H9 (cell line): ENCODE measurements at regions not wholly inside any gene's neighbourhood (a gene's known extent, or its start where the extent isn't known, plus 50 kb on each side); places are given as distances from the start of the nearest gene placed in this dataset.

Source experiments
- DNase-seq: peaks from one replicate; pipeline ENCODE4 v3.0.0-alpha.2; 2017
- H2AFZ ChIP-seq: one replicate; pipeline ENCODE4 v1.6.1; 2013; ENCODE audit warnings: mild to moderate bottlenecking, low read length, control low read depth, moderate library complexity
- H2AK5ac ChIP-seq: 2 replicates; pipeline ENCODE4 v1.6.1; 2013; ENCODE audit warnings: low read length, control low read depth, mixed read lengths; ENCODE audit not compliant: insufficient read length
- H2BK120ac ChIP-seq: one replicate; pipeline ENCODE4 v1.6.1; 2013; ENCODE audit warnings: low read depth, mild to moderate bottlenecking, low read length, control low read depth, inconsistent platforms; ENCODE audit not compliant: poor library complexity, severe bottlenecking
- H2BK12ac ChIP-seq: 2 replicates; pipeline ENCODE4 v1.6.1; 2013; ENCODE audit warnings: low read length, control low read depth, mixed read lengths, low read depth; ENCODE audit not compliant: insufficient read length
- H2BK15ac ChIP-seq: 2 replicates; pipeline ENCODE4 v1.6.1; 2013; ENCODE audit warnings: low read depth, low read length, control low read depth
- H2BK20ac ChIP-seq: one replicate; pipeline ENCODE4 v1.6.1; 2013; ENCODE audit warnings: low read depth, mild to moderate bottlenecking, low read length, control low read depth, inconsistent platforms; ENCODE audit not compliant: poor library complexity, severe bottlenecking
- H2BK5ac ChIP-seq: 2 replicates; pipeline ENCODE4 v1.6.1; 2013; ENCODE audit warnings: low read length, control low read depth, mixed read lengths; ENCODE audit not compliant: insufficient read length
- H3K14ac ChIP-seq: 2 replicates; pipeline ENCODE4 v1.6.1; 2013; ENCODE audit warnings: low read length, control low read depth; ENCODE audit not compliant: insufficient read depth
- H3K18ac ChIP-seq: 2 replicates; pipeline ENCODE4 v1.6.1; 2013; ENCODE audit warnings: low read depth, mild to moderate bottlenecking, mixed read lengths, low read length, control low read depth; ENCODE audit not compliant: insufficient read length
- H3K23ac ChIP-seq: 2 replicates; pipeline ENCODE4 v1.6.1; 2013; ENCODE audit warnings: low read length, control low read depth, mixed read lengths, low read depth; ENCODE audit not compliant: insufficient read length
- H3K23me2 ChIP-seq: 2 replicates; pipeline ENCODE4 v1.6.1; 2013; ENCODE audit warnings: low read depth, mild to moderate bottlenecking, mixed read lengths, low read length, control low read depth; ENCODE audit not compliant: insufficient read length, poor library complexity, severe bottlenecking
- H3K27ac ChIP-seq: 2 replicates; pipeline ENCODE4 v1.5.1; 2013; ENCODE audit warnings: low read length, control low read depth, mixed read lengths, low read depth; ENCODE audit not compliant: insufficient read length
- H3K27me3 ChIP-seq: 2 replicates; pipeline ENCODE4 v1.6.1; 2013; ENCODE audit warnings: low read length, control low read depth, inconsistent platforms; ENCODE audit not compliant: insufficient read depth
- H3K4ac ChIP-seq: 2 replicates; pipeline ENCODE4 v1.6.1; 2013; ENCODE audit warnings: low read depth, mild to moderate bottlenecking, control low read depth, inconsistent platforms, low read length, moderate library complexity
- H3K4me1 ChIP-seq: 2 replicates; pipeline ENCODE4 v1.6.1; 2013; ENCODE audit warnings: low read length, control low read depth, inconsistent platforms; ENCODE audit not compliant: insufficient read depth
- H3K4me2 ChIP-seq: 2 replicates; pipeline ENCODE4 v1.6.1; 2013; ENCODE audit warnings: low read length, control low read depth, mixed read lengths; ENCODE audit not compliant: insufficient read length, insufficient read depth
- H3K56ac ChIP-seq: 2 replicates; pipeline ENCODE4 v1.6.1; 2013; ENCODE audit warnings: low read depth, mild to moderate bottlenecking, mixed read lengths, low read length, control low read depth; ENCODE audit not compliant: insufficient read length
- H3K79me1 ChIP-seq: 2 replicates; pipeline ENCODE4 v1.6.1; 2013; ENCODE audit warnings: low read depth, mild to moderate bottlenecking, moderate library complexity, low read length, control low read depth, inconsistent platforms; ENCODE audit not compliant: insufficient read depth, poor library complexity, severe bottlenecking
- H3K79me2 ChIP-seq: 2 replicates; pipeline ENCODE4 v1.6.1; 2013; ENCODE audit warnings: low read length, control low read depth, inconsistent platforms; ENCODE audit not compliant: insufficient read depth
- H3K9ac ChIP-seq: 2 replicates; pipeline ENCODE4 v1.6.1; 2013; ENCODE audit warnings: low read length, control low read depth, mixed read lengths; ENCODE audit not compliant: insufficient read length; ENCODE audit errors: extremely low read depth
- H3K9me3 ChIP-seq: one replicate; pipeline ENCODE4 v1.6.1; 2013; ENCODE audit warnings: low read depth, low read length, inconsistent platforms; ENCODE audit not compliant: control insufficient read depth
- H3T11ph ChIP-seq: one replicate; pipeline ENCODE4 v1.6.1; 2013; ENCODE audit warnings: mild to moderate bottlenecking, low read length, control low read depth, inconsistent platforms
- H4K20me1 ChIP-seq: one replicate; pipeline ENCODE4 v1.6.1; 2013; ENCODE audit not compliant: control insufficient read depth, insufficient read length, insufficient read depth
- H4K5ac ChIP-seq: 2 replicates; pipeline ENCODE4 v1.6.1; 2013; ENCODE audit warnings: low read depth, mild to moderate bottlenecking, mixed read lengths, low read length, control low read depth; ENCODE audit not compliant: insufficient read length
- H4K8ac ChIP-seq: replicated peaks from 2 replicates; pipeline ENCODE4 v1.6.1; 2013; ENCODE audit warnings: low read length, control low read depth, mixed read lengths, low read depth; ENCODE audit not compliant: insufficient read length
- H4K91ac ChIP-seq: 2 replicates; pipeline ENCODE4 v1.6.1; 2013; ENCODE audit warnings: low read depth, mild to moderate bottlenecking, moderate library complexity, mixed read lengths, low read length, control low read depth; ENCODE audit not compliant: insufficient read length
- H3K27ac Mint-ChIP-seq, 3 experiments: 2 replicates in 2 of 3; 3 replicates in 1 of 3; pipeline ENCODE4 v1.8.0; 2020 to 2021; ENCODE audit warnings: mixed read lengths in 3 of 3, mild to moderate bottlenecking in 1 of 3, moderate library complexity in 1 of 3
- H3K27me3 Mint-ChIP-seq: 2 replicates; pipeline ENCODE4 v1.8.0; 2021; ENCODE audit warnings: low read depth, mild to moderate bottlenecking, moderate library complexity, mixed read lengths
- H3K36me3 Mint-ChIP-seq, 3 experiments: 2 replicates in 2 of 3; 3 replicates in 1 of 3; pipeline ENCODE4 v1.8.0; 2020 to 2021; ENCODE audit warnings: low read depth in 3 of 3, mixed read lengths in 3 of 3; ENCODE audit not compliant: insufficient read depth in 1 of 3
- H3K4me1 Mint-ChIP-seq, 2 experiments: 2 replicates each; pipeline ENCODE4 v1.8.0; 2020; ENCODE audit warnings: mixed read lengths in 2 of 2
- H3K4me3 Mint-ChIP-seq, 2 experiments: 2 replicates in 1 of 2; 3 replicates in 1 of 2; pipeline ENCODE4 v1.8.0; 2020 to 2021; ENCODE audit warnings: mild to moderate bottlenecking in 2 of 2, mixed read lengths in 2 of 2, moderate library complexity in 1 of 2
- H3K9me3 Mint-ChIP-seq, 2 experiments: 2 replicates in 1 of 2; 3 replicates in 1 of 2; pipeline ENCODE4 v1.8.0; 2020; ENCODE audit warnings: mild to moderate bottlenecking in 2 of 2, mixed read lengths in 2 of 2, moderate library complexity in 1 of 2
- CTCF ChIP-seq: fragments of 200-600 bp; sonication (generic); conservative IDR thresholded peaks from 3 replicates; pipeline ENCODE4 v1.8.0; 2021; ENCODE audit warnings: antibody characterized with exemption, mild to moderate bottlenecking
- WGBS: extraction: QIAGEN DNeasy Blood & Tissue Kit; methylation state at CpG from one replicate; pipeline ENCODE4 v1.1.7; 2013; ENCODE audit warnings: missing lambda C conversion rate, low lambda C conversion rate, mixed read lengths; ENCODE audit not compliant: insufficient read length; ENCODE audit errors: extremely low coverage; 5-methylcytosine and 5-hydroxymethylcytosine counted together

- H3K4ac ChIP-seq = no peak overlapping the region
Observed at GRCh38 chr2:172308253-172308935, 119.0 kb upstream of the ITGA6 start.

More at GRCh38 chr2:172308253-172308935, 119.0 kb upstream of the ITGA6 start:
- TF ChIP-seq CTCF = no peak
- Histone ChIP-seq H3K23ac (no peak overlapping the region), H3K79me1 (no peaks in the 10 kb centered on the region), H2BK120ac (no peak overlapping the region), H3K4me2 (no peak overlapping the region), H4K5ac (no peak overlapping the region), H3K18ac (no peak overlapping the region), H4K8ac (no peak overlapping the region), H2BK20ac (no peak overlapping the region), H2BK5ac (no peak overlapping the region), H4K91ac (no peak overlapping the region), H2BK12ac (no peak overlapping the region), H3K14ac (no peak overlapping the region), H3K27me3 (no peaks in the 10 kb centered on the region), H4K20me1 (no peaks in the 10 kb centered on the region), H3K79me2 (no peaks in the 10 kb centered on the region), H3K56ac (no peak overlapping the region), H2BK15ac (no peak overlapping the region), H3K4me1 (no peaks in the 10 kb centered on the region), H3K9me3 (no peaks in the 10 kb centered on the region), H3K27ac (no peak overlapping the region), H3K9ac (no peak overlapping the region), H3T11ph (no peak overlapping the region), H2AFZ (no peak overlapping the region), H2AK5ac (no peak overlapping the region), H3K23me2 (no peaks in the 10 kb centered on the region)
- no peaks in the 10 kb centered on the region; a peak in 1 of 5 replicates for H3K9me3 Mint-ChIP-seq
- H3K4me1 Mint-ChIP-seq = peaks cover 14 to 16% of the 10 kb centered on the region in 2 experiments; a peak in 3 of 4 replicates
- no peaks in the 10 kb centered on the region; a peak in 1 of 7 replicates for H3K36me3 Mint-ChIP-seq
- H3K27me3 Mint-ChIP-seq = peaks cover 9% of the 10 kb centered on the region
- no peak overlapping the region for H3K27ac Mint-ChIP-seq
- H3K4me3 Mint-ChIP-seq = no peak overlapping the region
- WGBS = no CpG with 5 or more reads among the region's 9 CpGs
- no peak for DNase-seq
